GM12878 (cell line): ENCODE measurements at regions not wholly inside any gene's neighbourhood (a gene's known extent, or its start where the extent isn't known, plus 50 kb on each side); places are given as distances from the start of the nearest gene placed in this dataset.

Experiments used
- ATAC-seq: fragments of 200-7000 bp; cut with Tn5 transposase; 3 replicates; pipeline ENCODE4 v1.9.1; 2020; ENCODE audit warnings: mild to moderate bottlenecking, moderate library complexity
- BruUV-seq: library from RNA; stranded (reverse); fragments of 400-500 nt; replicated peaks from 2 replicates; lab custom pipeline; 2021; lab: Mats Ljungman, UMichigan
- CTCF ChIA-PET: fragments of 300-600 bp; sonication (Branson Sonifier 250); formaldehyde crosslinking; extraction: SDS; loops from one replicate; lab custom pipeline; 2021; ENCODE audit warnings: inconsistent platforms; lab: Yijun Ruan, JAX
- POLR2A ChIA-PET: fragments of 350-600 bp; formaldehyde crosslinking; extraction: SDS; loops from one replicate; lab custom pipeline; 2021; ENCODE audit warnings: inconsistent platforms; lab: Charles Lee
- RAD21 ChIA-PET: fragments of 300-600 bp; sonication (Branson Sonifier 250); formaldehyde crosslinking; loops from one replicate; lab custom pipeline; 2023; ENCODE audit warnings: antibody characterized with exemption; ENCODE audit not compliant: unreplicated experiment; lab: Charles Lee
- SMC1A ChIA-PET: fragments of 300-600 bp; sonication (Branson Sonifier 250); formaldehyde crosslinking; loops from one replicate; lab custom pipeline; 2023; ENCODE audit not compliant: unreplicated experiment, uncharacterized antibody; lab: Charles Lee
- DNase-seq: peaks from one replicate; pipeline ENCODE4 v3.0.0-alpha.2; 2011; ENCODE audit warnings: low read depth, low spot score
- FAIRE-seq: peaks from 3 replicates; lab custom pipeline; 2011; peaks lifted over from hg19 to GRCh38; lab: Jason Lieb, UNC
- H2AFZ ChIP-seq: 2 replicates; pipeline ENCODE4 v1.6.0; 2011; ENCODE audit warnings: low read depth, low read length, control low read depth; ENCODE audit not compliant: control insufficient read depth
- H3K27ac ChIP-seq: 2 replicates; pipeline ENCODE4 v1.5.1; 2011; ENCODE audit warnings: control low read depth; ENCODE audit not compliant: control insufficient read depth, insufficient read depth
- H3K27me3 ChIP-seq, 2 experiments: replicated peaks in 1 of 2; 2 replicates each; pipeline versions ENCODE4 v1.6.0 to v1.6.1; 2011; ENCODE audit warnings: low read length in 1 of 2; ENCODE audit not compliant: control insufficient read depth in 2 of 2, insufficient read depth in 2 of 2
- H3K36me3 ChIP-seq, 2 experiments: 2 replicates each; pipeline ENCODE4 v1.5.1; 2011; ENCODE audit warnings: low read length in 1 of 2; ENCODE audit not compliant: control insufficient read depth in 2 of 2, insufficient read depth in 2 of 2
- H3K4me1 ChIP-seq: 2 replicates; pipeline ENCODE4 v1.6.1; 2011; ENCODE audit warnings: mild to moderate bottlenecking, low read length, moderate library complexity, mixed read lengths; ENCODE audit not compliant: control insufficient read depth, insufficient read depth
- H3K4me2 ChIP-seq: 2 replicates; pipeline ENCODE4 v1.6.0; 2011; ENCODE audit warnings: control low read depth; ENCODE audit not compliant: control insufficient read depth, insufficient read depth
- H3K4me3 ChIP-seq: fragments of 200-600 bp; sonication (generic); 2 replicates; pipeline ENCODE4 v1.5.1; 2016
- H3K79me2 ChIP-seq: 2 replicates; pipeline ENCODE4 v1.6.0; 2011; ENCODE audit warnings: low read length; ENCODE audit not compliant: control insufficient read depth, insufficient read depth
- H3K9ac ChIP-seq: 2 replicates; pipeline ENCODE4 v1.8.0; 2011; ENCODE audit warnings: low read length, control low read depth, mixed read lengths; ENCODE audit not compliant: control insufficient read depth, insufficient read depth
- H3K9me3 ChIP-seq: replicated peaks from 3 replicates; pipeline ENCODE4 v1.5.1; 2011; ENCODE audit warnings: mild to moderate bottlenecking, low read length; ENCODE audit not compliant: control insufficient read depth, insufficient read depth
- H4K20me1 ChIP-seq: 2 replicates; pipeline ENCODE4 v1.6.0; 2011; ENCODE audit not compliant: control insufficient read depth, insufficient read depth
- BRCA1 ChIP-seq: IDR thresholded peaks from 2 replicates; pipeline ENCODE4 v1.6.1; 2011; ENCODE audit warnings: low read depth, low read length, improper control_type of control experiment
- ETV6 ChIP-seq, 2 experiments: fragments of 450-650 bp in 1 of 2; IDR thresholded peaks in 1 of 2; conservative IDR thresholded peaks in 1 of 2; 2 replicates each; pipeline ENCODE4 v1.6.1; 2014; ENCODE audit warnings: antibody characterized with exemption in 1 of 2, borderline replicate concordance in 1 of 2, low read depth in 1 of 2, mild to moderate bottlenecking in 1 of 2, moderate library complexity in 1 of 2
- FOXM1 ChIP-seq: IDR thresholded peaks from 2 replicates; pipeline ENCODE4 v1.6.1; 2012; ENCODE audit warnings: low read depth, mild to moderate bottlenecking, inconsistent platforms, low read length, moderate library complexity
- KLF5 ChIP-seq: fragments of 450-650 bp; IDR thresholded peaks from 2 replicates; pipeline ENCODE4 v1.6.1; 2014; ENCODE audit warnings: mild to moderate bottlenecking; ENCODE audit not compliant: partially characterized antibody
- NBN ChIP-seq: fragments of 450-650 bp; IDR thresholded peaks from 2 replicates; pipeline ENCODE4 v1.6.1; 2016
- NR2C1 ChIP-seq: fragments of 450-650 bp; IDR thresholded peaks from 2 replicates; pipeline ENCODE4 v1.6.1; 2017; ENCODE audit warnings: antibody characterized with exemption, mild to moderate bottlenecking, moderate library complexity
- RELA ChIP-seq: fragments of 450-650 bp; IDR thresholded peaks from 2 replicates; pipeline ENCODE4 v1.8.0; 2014; ENCODE audit warnings: borderline replicate concordance; ENCODE audit not compliant: partially characterized antibody
- SIN3A ChIP-seq: IDR thresholded peaks from 2 replicates; pipeline ENCODE4 v1.6.1; 2012; ENCODE audit warnings: low read depth, low read length, improper control_type of control experiment
- SPI1 ChIP-seq: IDR thresholded peaks from 2 replicates; pipeline ENCODE4 v1.6.1; 2011; ENCODE audit warnings: low read depth, mild to moderate bottlenecking, low read length, moderate library complexity, borderline replicate concordance; ENCODE audit not compliant: insufficient read depth
- SUPT20H ChIP-seq: IDR thresholded peaks from 2 replicates; pipeline ENCODE4 v1.6.1; 2011; ENCODE audit warnings: low read depth, mild to moderate bottlenecking, low read length, moderate library complexity, borderline replicate concordance; ENCODE audit not compliant: control insufficient read depth
- SUZ12 ChIP-seq: fragments of 200-600 bp; sonication (generic); IDR thresholded peaks from one replicate; pipeline ENCODE4 v1.6.1; 2018; ENCODE audit warnings: antibody characterized with exemption, mild to moderate bottlenecking; ENCODE audit not compliant: unreplicated experiment
- TAF1 ChIP-seq: IDR thresholded peaks from 2 replicates; pipeline ENCODE4 v1.6.1; 2011; ENCODE audit warnings: mild to moderate bottlenecking, low read depth, low read length, borderline replicate concordance
- TBL1XR1 ChIP-seq: IDR thresholded peaks from 2 replicates; pipeline ENCODE4 v1.6.1; 2012; ENCODE audit warnings: low read depth, low read length, improper control_type of control experiment
- YBX1 ChIP-seq: fragments of 450-650 bp; IDR thresholded peaks from 2 replicates; pipeline ENCODE4 v1.6.1; 2016; ENCODE audit warnings: antibody characterized with exemption
- WGBS: methylation state at CpG from one replicate; pipeline ENCODE4 v1.1.6; 2016; ENCODE audit warnings: low lambda C conversion rate; ENCODE audit not compliant: insufficient replicate concordance, insufficient coverage; ENCODE audit errors: missing lambda C conversion rate; 5-methylcytosine and 5-hydroxymethylcytosine counted together
- in situ Hi-C: fragments of 300-500 bp; cut with MboI; formaldehyde crosslinking; loops from 9 replicates; pipeline ENCODE4 v1.14.3; 2018; ENCODE audit warnings: mixed read lengths
- intact Hi-C: fragments of 100-400 bp; cut with micrococcal nuclease; formaldehyde crosslinking; loops from one replicate; pipeline ENCODE4 v1.14.2; 2022; ENCODE audit not compliant: unreplicated experiment
- TF ChIP-seq, protein P1 (sequence below): IDR thresholded peaks from 2 replicates; pipeline ENCODE4 v1.6.1; 2012; ENCODE audit warnings: mild to moderate bottlenecking, low read depth, low read length
- TF ChIP-seq, protein P2 (sequence below): IDR thresholded peaks from 2 replicates; pipeline ENCODE4 v1.6.1; 2012; ENCODE audit warnings: low read depth, low read length, improper control_type of control experiment
- TF ChIP-seq, protein P3 (sequence below): fragments of 450-650 bp; IDR thresholded peaks from 2 replicates; pipeline ENCODE4 v1.6.1; 2017; ENCODE audit warnings: mild to moderate bottlenecking, low read depth, inconsistent platforms; ENCODE audit not compliant: poor library complexity, severe bottlenecking
- TF ChIP-seq, protein P4 (sequence below): IDR thresholded peaks from 2 replicates; pipeline ENCODE4 v1.6.1; 2011; ENCODE audit warnings: low read depth, mild to moderate bottlenecking, low read length, moderate library complexity, borderline replicate concordance; ENCODE audit errors: extremely low read depth

DNA sequence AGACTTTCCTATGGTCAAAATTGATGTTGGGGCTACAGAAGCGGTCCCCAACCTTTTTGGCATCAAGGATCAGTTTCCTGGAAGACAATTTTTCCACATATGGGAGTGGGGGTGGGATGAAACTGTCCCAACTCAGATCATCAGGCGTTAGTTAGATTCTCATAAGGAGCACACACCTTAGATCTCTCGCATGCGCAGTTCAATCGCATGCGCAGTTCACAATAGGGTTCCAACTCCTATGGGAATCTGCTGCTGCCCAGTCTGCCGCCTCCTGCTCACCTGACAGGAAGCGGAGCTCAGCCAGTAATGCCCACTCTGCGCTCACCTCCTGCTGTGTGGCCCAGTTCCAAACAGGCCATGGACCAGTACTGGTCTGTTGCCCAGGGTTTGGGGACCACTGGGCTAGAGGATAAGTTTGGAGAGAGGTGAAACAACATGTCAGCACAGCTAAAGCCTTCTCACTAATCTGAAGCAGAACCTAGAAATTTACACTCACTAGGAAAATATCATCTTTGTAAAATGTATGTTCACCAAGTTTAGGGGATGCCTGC is 410.8 kb upstream of the ZNF804A start:
- no peak overlapping the region for H2AFZ ChIP-seq
- DNase-seq (no peak), ATAC-seq (no peak), FAIRE-seq (no peak)
- in situ Hi-C loops: no loop called here
- no TSS peak for BruUV-seq
- intact Hi-C loops: no loop called here
- POLR2A ChIA-PET: no interaction called here
- no peaks in the 10 kb centered on the region for H3K79me2 ChIP-seq
- 53% methylated on average over 9 of the region's 9 CpGs for WGBS
- H4K20me1 ChIP-seq: no peaks in the 10 kb centered on the region
- no peak overlapping the region for H3K4me2 ChIP-seq
- H3K27ac ChIP-seq: no peak overlapping the region
- no peaks in the 10 kb centered on the region for H3K9me3 ChIP-seq
- SMC1A ChIA-PET: no interaction called here
- H3K4me1 ChIP-seq: no peaks in the 10 kb centered on the region
- H3K4me3 ChIP-seq: no peak overlapping the region
- no peaks in the 10 kb centered on the region for H3K36me3 ChIP-seq
- RAD21 ChIA-PET: no interaction called here
- CTCF ChIA-PET: no interaction called here
- no peak overlapping the region for H3K9ac ChIP-seq
- H3K27me3 ChIP-seq: no peaks in the 10 kb centered on the region
- TF ChIP-seq NBN: no peak
- no peak for TF ChIP-seq BRCA1
- TF ChIP-seq TAF1: no peak
- no peak for TF ChIP-seq SIN3A
- TF ChIP-seq SUPT20H: no peak
- no peak for TF ChIP-seq KLF5
- TF ChIP-seq ETV6 (conservative IDR thresholded peaks at IDR 0.05 in 1 of 2, IDR thresholded peaks at IDR 0.05 in 1 of 2; ENCODE audit: borderline replicate concordance in 1 of 2, low read depth in 1 of 2): no peak
- no peak for TF ChIP-seq NR2C1
- TF ChIP-seq FOXM1: no peak
- TF ChIP-seq, protein P1, sequence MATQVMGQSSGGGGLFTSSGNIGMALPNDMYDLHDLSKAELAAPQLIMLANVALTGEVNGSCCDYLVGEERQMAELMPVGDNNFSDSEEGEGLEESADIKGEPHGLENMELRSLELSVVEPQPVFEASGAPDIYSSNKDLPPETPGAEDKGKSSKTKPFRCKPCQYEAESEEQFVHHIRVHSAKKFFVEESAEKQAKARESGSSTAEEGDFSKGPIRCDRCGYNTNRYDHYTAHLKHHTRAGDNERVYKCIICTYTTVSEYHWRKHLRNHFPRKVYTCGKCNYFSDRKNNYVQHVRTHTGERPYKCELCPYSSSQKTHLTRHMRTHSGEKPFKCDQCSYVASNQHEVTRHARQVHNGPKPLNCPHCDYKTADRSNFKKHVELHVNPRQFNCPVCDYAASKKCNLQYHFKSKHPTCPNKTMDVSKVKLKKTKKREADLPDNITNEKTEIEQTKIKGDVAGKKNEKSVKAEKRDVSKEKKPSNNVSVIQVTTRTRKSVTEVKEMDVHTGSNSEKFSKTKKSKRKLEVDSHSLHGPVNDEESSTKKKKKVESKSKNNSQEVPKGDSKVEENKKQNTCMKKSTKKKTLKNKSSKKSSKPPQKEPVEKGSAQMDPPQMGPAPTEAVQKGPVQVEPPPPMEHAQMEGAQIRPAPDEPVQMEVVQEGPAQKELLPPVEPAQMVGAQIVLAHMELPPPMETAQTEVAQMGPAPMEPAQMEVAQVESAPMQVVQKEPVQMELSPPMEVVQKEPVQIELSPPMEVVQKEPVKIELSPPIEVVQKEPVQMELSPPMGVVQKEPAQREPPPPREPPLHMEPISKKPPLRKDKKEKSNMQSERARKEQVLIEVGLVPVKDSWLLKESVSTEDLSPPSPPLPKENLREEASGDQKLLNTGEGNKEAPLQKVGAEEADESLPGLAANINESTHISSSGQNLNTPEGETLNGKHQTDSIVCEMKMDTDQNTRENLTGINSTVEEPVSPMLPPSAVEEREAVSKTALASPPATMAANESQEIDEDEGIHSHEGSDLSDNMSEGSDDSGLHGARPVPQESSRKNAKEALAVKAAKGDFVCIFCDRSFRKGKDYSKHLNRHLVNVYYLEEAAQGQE: no peak
- no peak for TF ChIP-seq RELA
- no peak for TF ChIP-seq SUZ12
- TF ChIP-seq, protein P2, sequence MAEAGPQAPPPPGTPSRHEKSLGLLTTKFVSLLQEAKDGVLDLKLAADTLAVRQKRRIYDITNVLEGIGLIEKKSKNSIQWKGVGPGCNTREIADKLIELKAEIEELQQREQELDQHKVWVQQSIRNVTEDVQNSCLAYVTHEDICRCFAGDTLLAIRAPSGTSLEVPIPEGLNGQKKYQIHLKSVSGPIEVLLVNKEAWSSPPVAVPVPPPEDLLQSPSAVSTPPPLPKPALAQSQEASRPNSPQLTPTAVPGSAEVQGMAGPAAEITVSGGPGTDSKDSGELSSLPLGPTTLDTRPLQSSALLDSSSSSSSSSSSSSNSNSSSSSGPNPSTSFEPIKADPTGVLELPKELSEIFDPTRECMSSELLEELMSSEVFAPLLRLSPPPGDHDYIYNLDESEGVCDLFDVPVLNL: no peak
- no peak for TF ChIP-seq TBL1XR1
- TF ChIP-seq SPI1: no peak
- TF ChIP-seq, protein P3, sequence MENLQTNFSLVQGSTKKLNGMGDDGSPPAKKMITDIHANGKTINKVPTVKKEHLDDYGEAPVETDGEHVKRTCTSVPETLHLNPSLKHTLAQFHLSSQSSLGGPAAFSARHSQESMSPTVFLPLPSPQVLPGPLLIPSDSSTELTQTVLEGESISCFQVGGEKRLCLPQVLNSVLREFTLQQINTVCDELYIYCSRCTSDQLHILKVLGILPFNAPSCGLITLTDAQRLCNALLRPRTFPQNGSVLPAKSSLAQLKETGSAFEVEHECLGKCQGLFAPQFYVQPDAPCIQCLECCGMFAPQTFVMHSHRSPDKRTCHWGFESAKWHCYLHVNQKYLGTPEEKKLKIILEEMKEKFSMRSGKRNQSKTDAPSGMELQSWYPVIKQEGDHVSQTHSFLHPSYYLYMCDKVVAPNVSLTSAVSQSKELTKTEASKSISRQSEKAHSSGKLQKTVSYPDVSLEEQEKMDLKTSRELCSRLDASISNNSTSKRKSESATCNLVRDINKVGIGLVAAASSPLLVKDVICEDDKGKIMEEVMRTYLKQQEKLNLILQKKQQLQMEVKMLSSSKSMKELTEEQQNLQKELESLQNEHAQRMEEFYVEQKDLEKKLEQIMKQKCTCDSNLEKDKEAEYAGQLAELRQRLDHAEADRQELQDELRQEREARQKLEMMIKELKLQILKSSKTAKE: no peak
- no peak for TF ChIP-seq YBX1
- TF ChIP-seq, protein P4, sequence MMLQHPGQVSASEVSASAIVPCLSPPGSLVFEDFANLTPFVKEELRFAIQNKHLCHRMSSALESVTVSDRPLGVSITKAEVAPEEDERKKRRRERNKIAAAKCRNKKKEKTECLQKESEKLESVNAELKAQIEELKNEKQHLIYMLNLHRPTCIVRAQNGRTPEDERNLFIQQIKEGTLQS: no peak
